ENCODE measurements at regions not wholly inside any gene's neighbourhood (a gene's known extent, or its start where the extent isn't known, plus 50 kb on each side); places are given as distances from the start of the nearest gene placed in this dataset.
"Not testable (repeated sequence)": the region's sequence is repeated elsewhere in the genome, so short reads cannot be mapped to it uniquely, and the experiment has no call there.

DNA sequence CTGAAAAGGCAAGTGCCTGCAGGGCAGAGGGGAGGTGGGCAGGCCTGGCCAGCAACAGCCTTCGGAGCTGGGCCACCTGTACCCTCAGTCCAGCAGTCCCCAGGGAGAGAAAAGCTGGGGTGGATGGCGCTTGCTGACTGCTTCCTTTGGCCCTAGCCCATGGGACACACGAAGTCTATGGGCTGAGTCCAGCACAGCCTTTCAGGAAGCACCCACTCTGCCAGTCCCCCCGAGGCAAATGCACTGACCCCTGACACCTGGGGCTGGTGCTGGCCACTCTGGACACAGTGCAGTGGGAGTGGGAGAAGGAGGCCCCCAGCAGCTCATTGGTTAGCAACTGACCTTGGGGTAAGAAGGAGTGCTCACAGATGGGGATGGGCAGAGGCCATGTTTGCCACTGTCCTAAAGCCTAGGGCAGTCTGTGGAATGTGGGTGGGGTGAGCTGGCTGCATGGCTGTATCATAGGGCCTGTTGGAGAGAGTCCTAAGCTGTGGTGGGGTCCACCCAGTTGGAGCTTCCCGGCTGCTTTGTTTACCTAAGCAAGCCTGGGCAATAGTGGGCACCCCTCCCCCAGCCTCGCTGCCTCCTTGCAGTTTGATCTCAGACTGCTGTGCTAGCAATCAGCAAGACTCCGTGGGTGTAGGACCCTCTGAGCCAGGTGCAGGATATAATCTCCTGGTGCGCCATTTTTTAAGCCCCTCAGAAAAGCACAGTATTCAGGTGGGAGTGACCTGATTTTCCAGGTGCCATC lies 240.2 kb downstream of the ANKRD30B start:
- TF ChIP-seq PRDM4 (CRISPR knock-in tag; IDR thresholded peaks at IDR 0.05; ENCODE audit: borderline replicate concordance); ZNF354B (CRISPR knock-in tag; IDR thresholded peaks at IDR 0.05); HDAC2 (CRISPR knock-in tag; IDR thresholded peaks at IDR 0.05); RBM39 (IDR thresholded peaks at IDR 0.05; ENCODE audit: low read depth, low read length, poor library complexity, severe bottlenecking); ZNF142 (CRISPR knock-in tag; IDR thresholded peaks at IDR 0.05); POLR2A (IDR thresholded peaks at IDR 0.05; ENCODE audit: insufficient read depth in 1 of 2, low read depth in 2 of 2, low read length in 2 of 2); HNRNPUL1 (IDR thresholded peaks at IDR 0.05; ENCODE audit: low read depth, low read length): not testable (repeated sequence)
- TF ChIP-seq, protein P1, sequence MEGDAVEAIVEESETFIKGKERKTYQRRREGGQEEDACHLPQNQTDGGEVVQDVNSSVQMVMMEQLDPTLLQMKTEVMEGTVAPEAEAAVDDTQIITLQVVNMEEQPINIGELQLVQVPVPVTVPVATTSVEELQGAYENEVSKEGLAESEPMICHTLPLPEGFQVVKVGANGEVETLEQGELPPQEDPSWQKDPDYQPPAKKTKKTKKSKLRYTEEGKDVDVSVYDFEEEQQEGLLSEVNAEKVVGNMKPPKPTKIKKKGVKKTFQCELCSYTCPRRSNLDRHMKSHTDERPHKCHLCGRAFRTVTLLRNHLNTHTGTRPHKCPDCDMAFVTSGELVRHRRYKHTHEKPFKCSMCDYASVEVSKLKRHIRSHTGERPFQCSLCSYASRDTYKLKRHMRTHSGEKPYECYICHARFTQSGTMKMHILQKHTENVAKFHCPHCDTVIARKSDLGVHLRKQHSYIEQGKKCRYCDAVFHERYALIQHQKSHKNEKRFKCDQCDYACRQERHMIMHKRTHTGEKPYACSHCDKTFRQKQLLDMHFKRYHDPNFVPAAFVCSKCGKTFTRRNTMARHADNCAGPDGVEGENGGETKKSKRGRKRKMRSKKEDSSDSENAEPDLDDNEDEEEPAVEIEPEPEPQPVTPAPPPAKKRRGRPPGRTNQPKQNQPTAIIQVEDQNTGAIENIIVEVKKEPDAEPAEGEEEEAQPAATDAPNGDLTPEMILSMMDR (CRISPR knock-in tag; IDR thresholded peaks at IDR 0.05) = not testable (repeated sequence)
